ENCODE measurements at regions not wholly inside any gene's neighbourhood (a gene's known extent, or its start where the extent isn't known, plus 50 kb on each side); places are given as distances from the start of the nearest gene placed in this dataset.

DNA sequence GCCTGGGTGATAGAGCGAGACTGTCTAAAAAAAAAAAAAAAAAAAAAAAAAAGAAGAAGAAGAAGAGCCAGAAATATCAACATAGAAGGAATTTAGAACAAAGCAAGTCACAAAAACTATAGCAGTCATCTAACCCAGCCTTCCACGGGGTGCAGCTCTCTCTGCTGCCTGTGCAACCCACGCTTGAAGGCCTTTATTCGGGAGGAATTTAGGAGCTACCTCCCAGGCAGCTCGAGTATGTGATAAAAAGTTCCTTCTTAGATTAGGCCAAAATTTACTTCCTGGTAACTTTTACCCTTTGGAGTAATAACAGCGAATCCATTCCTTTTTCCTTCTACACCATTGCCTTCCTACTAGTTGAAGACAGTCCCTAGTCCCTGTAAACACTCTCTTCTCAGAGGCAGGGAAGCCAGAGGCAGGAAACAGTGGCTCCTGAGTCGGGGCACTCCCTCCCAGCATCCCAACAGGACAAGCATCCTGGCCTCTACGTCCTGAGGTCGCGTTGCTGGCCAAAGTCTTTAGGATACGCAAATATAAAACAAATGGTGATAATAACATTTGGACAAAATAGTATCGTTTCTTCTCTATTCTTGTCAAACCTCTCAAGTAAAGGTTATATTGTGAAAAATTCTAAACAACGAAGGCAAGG is 109.3 kb upstream of the KMT2C start:
- TF ChIP-seq, protein P1, sequence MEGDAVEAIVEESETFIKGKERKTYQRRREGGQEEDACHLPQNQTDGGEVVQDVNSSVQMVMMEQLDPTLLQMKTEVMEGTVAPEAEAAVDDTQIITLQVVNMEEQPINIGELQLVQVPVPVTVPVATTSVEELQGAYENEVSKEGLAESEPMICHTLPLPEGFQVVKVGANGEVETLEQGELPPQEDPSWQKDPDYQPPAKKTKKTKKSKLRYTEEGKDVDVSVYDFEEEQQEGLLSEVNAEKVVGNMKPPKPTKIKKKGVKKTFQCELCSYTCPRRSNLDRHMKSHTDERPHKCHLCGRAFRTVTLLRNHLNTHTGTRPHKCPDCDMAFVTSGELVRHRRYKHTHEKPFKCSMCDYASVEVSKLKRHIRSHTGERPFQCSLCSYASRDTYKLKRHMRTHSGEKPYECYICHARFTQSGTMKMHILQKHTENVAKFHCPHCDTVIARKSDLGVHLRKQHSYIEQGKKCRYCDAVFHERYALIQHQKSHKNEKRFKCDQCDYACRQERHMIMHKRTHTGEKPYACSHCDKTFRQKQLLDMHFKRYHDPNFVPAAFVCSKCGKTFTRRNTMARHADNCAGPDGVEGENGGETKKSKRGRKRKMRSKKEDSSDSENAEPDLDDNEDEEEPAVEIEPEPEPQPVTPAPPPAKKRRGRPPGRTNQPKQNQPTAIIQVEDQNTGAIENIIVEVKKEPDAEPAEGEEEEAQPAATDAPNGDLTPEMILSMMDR (IDR thresholded peaks at IDR 0.05 in 8 of 11, conservative IDR thresholded peaks at IDR 0.05 in 3 of 11): no peak
- TF ChIP-seq POLR2A (IDR thresholded peaks at IDR 0.05): no peak
- TF ChIP-seq POLR2AphosphoS5 (IDR thresholded peaks at IDR 0.05): no peak

Measured in spleen (tissue), 7 donors.